Stimulated activated CD4-positive, alpha-beta T cell treated with anti-CD3 and anti-CD28 coated beads, TNF-alpha, amount 100 ng/mL, for 24 hours (primary cell): ENCODE measurements at regions not wholly inside any gene's neighbourhood (a gene's known extent, or its start where the extent isn't known, plus 50 kb on each side); places are given as distances from the start of the nearest gene placed in this dataset.

Experiments
- DNase-seq, 3 experiments: peaks; one replicate each; pipeline ENCODE4 v3.0.0-alpha.2; 2020; ENCODE audit warnings: low read depth in 3 of 3

- DNase-seq, result no peak
Observed at GRCh38 chr4:125515016-125515415, 200.3 kb downstream of the FAT4 start.

DNA sequence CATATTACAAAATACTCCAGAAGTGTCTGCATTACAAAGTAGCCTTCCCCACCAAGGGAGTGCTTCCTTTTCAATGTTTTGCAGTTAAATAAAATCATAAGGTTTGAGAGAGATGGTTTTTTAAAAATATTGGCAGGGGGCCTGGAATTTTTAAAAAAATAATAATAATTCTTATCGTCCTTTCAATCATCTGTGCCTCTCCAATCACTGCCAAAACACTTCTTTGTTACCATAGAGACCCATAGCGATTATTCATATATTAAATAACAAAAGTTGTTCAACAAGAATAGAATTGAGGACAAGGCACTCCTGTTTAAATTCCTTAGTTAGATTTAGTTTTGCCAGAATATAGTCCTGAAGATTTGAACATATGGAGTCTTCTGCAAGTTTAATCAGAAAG lies 203.1 kb downstream of the FAT4 start:
- no peak for DNase-seq

- no peak for DNase-seq
Observed at GRCh38 chr4:125518281-125518680, 203.5 kb downstream of the FAT4 start.

DNA sequence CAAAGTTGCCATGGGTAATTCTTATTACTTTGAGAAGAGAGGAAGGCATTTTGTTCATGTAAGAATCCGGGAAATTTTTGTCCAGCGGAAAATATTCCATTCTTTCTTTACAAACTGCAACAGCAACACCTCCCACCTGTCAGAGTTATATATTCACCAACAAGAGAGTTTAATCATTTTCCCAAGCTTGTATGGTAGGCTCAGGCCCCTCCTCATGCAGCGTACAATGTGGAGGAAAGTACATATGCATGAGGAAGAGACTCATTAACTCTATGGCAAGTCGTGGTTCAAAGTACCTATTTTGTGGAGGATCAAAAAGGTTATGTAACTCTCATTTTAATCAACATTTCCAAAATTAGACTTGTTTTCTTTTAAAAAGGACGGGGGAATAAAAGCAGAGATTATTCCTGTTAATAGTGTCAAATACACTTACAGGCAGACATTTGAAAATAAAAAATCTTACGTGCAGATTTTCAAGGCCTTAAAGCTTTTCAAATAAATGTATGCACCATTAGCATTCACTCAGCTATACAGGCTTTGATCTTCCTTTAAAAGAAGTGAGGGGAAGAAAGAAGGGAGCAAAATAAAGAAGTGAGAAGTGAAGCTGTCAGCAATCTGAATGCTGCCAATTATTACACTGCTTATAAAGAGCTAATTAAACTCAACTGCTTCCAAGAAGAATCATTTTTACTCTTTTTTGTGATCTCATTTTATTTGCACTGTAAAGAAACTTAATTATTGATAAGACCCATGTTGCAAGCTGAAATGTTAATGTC lies 204.8 kb downstream of the FAT4 start:
- no peak for DNase-seq

GRCh38 chr4:125520258-125520990 lies 205.7 kb downstream of the FAT4 start:
- no peak for DNase-seq

GRCh38 chr4:125522588-125522987 lies 207.8 kb downstream of the FAT4 start:
- DNase-seq, result no peak

- no peak for DNase-seq
Observed at GRCh38 chr4:125522992-125523391, 208.2 kb downstream of the FAT4 start.

DNA sequence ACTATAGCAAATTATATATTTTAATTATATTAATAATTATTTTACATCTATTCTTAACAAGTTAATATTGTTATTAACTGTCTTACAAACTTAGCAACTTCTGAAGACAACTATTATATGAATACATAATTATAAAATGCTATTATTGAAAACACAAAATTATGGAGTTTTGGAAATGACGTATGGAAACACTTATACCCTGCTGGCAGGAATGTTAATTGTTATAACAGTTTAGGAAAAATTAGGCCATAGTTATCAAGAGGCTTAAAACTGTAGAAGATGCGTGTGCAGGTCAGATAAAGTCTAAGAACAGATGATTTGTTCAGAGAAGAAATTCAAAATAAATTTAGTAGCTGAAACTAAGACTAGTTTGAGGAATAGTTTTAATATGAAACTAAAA lies 211.7 kb downstream of the FAT4 start:
- no peak for DNase-seq

DNA sequence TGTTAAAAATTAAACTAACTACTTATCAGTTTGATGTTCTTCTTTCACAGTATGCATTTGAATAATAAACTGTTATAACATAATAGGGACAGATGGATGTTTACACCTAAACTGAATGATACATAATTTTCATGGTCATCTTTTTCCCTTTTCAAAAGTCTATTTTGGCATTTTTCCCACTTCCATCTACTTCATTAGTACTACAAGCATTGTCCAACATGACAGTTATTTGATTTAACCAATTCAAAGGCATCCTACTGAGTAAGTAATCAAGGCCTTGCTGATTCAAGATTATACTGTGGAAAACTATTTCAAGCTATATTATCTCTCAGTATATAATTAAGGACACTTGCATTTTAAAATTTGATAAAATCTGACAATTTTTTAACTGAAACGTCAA lies 212.9 kb downstream of the FAT4 start:
- DNase-seq, result no peak

DNA sequence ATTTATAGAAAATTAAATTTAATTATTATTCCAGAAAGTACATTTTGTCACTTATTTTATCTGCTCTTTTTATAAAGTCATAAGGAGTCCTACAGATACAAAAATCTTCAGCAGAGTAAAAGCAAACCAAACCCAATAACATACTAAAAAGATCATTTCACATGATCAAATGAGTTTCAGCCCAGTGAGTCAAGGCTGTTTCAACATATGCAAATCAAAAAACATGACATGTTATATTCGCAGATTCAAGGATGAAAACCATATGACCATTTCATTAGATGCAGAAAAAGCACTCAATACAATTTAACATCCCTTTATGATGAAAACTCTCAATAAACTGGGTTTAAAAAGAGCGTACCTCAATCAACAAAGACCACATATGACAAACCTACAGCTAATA lies 214.3 kb downstream of the FAT4 start:
- no peak for DNase-seq

GRCh38 chr4:125538670-125539069 lies 223.9 kb downstream of the FAT4 start:
- DNase-seq, result no peak

DNA sequence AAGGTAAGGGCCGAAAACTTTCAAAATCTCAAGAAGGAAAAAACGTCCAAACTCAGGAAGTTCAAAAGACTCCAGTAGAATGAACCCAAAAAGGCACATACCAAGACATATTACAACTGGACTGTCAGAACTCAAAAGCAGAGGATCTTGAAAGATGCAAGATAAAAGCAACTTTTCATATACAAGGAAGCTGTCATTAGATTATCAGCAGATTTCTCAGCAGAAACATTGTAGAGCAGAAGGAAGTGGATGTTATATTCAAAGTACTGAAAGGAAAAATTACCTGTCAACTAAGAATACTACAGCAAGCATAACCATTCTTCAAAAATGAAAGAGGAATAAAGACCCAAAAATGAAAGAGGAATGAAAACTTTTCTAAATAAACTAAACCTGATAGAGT lies 224.9 kb downstream of the FAT4 start:
- DNase-seq, result no peak

- no peak for DNase-seq
Observed at GRCh38 chr4:125541836-125542385, 227.2 kb downstream of the FAT4 start.

DNA sequence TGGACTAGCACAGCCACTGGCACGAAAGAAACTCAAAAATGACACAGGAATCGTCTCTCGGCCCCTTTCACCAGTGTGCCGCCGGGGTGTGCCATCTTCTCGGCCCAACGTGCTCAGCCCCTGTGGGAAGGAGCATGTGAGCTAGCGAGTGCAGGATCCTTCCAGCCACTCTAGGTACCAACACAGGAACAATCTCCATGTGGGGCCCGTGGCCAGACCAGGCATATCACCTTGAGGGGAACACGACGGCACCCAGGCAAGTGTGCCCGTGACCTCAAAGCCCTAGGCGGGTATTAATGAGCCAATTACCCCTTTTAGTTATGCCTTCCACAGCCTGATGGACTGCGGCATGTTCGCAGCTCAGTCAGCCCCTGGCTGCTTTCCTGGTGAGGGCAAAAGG lies 231.5 kb downstream of the FAT4 start:
- no peak for DNase-seq

- DNase-seq, result no peak
Observed at GRCh38 chr4:125547836-125548235, 233.1 kb downstream of the FAT4 start.

- no peak for DNase-seq
Observed at GRCh38 chr4:125550769-125551168, 236.0 kb downstream of the FAT4 start.

DNA sequence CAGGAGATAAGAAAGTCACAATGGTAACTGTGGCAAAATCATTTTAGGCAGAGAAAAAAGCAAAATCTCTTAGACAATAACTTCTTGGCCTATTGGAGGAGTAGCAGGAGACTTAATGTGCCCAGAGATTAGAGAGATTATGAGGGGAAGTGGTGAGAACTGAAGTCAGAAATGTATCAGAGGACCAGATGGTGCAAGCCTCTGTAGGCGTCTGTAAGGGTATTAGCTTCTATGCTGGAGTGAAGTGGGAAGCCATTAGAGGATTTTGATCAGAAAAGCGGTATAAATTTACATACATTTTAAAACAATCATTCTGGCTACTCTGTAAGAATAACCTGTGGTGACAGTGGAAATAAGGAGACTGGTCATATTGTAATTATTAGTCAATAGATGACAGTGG lies 236.7 kb downstream of the FAT4 start:
- DNase-seq, result no peak

DNA sequence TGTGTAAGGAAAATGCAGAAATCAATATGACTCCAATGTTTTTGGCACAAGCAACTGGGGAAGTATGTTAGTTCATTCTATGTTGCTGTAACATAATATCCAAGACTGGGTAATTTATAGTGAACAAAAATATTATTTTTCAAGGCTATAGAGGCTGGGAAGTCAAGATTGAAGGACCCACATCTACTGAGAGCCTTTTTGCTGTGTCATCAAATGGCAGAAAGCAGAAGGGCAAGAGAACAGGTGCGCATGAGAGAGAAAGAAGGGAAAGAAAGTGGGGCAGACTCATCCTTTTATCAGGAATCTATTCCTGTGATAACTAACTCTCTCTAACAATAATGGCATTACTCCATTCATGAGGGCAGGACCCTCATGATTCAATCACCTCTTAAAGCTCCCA lies 237.2 kb downstream of the FAT4 start:
- no peak for DNase-seq

DNA sequence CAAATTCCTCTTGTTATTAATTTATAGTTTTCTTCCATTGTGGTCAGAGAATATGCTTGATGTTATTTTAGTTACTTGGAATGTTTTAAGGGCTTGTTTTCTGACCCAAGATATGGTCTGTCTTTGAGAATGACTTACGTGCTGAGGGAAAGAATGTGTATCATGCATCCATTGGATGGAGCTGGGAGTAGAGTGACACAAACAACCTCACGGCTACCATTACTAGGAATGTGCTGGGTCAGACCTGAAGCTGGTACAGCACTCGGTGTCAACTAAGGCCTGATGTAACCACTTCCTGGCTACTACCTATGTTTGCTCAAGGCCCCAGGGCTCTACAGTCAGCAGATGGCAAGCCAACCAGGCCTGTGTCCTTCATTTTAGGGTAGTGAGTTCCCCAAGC lies 257.8 kb downstream of the FAT4 start:
- no peak for DNase-seq

- no peak for DNase-seq
Observed at GRCh38 chr4:125573368-125573767, 258.6 kb downstream of the FAT4 start.

- DNase-seq, result no peak
Observed at GRCh38 chr4:125573786-125574185, 259.0 kb downstream of the FAT4 start.

- no peak for DNase-seq
Observed at GRCh38 chr4:125582302-125582701, 267.5 kb downstream of the FAT4 start.

DNA sequence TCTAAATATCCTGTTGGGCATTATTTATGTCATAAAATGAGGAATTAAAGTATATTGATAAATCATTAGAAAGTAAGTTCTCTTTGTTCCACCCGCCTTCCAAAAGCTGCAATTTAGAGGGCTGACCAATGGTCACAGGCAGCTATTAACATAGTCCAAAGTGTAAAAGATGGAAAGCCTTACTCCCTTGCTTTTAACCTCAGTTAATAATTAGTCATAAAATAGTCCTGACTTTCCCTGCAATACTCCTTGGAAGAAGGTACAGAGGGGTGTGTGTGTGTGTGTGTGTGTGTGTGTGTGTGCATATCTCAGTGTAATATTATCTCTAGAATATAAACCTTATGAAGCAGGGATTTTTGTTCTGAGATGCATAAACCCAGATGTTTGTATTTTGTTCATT lies 275.4 kb downstream of the FAT4 start:
- no peak for DNase-seq
